ENCODE measurements at regions not wholly inside any gene's neighbourhood (a gene's known extent, or its start where the extent isn't known, plus 50 kb on each side); places are given as distances from the start of the nearest gene placed in this dataset.

DNA sequence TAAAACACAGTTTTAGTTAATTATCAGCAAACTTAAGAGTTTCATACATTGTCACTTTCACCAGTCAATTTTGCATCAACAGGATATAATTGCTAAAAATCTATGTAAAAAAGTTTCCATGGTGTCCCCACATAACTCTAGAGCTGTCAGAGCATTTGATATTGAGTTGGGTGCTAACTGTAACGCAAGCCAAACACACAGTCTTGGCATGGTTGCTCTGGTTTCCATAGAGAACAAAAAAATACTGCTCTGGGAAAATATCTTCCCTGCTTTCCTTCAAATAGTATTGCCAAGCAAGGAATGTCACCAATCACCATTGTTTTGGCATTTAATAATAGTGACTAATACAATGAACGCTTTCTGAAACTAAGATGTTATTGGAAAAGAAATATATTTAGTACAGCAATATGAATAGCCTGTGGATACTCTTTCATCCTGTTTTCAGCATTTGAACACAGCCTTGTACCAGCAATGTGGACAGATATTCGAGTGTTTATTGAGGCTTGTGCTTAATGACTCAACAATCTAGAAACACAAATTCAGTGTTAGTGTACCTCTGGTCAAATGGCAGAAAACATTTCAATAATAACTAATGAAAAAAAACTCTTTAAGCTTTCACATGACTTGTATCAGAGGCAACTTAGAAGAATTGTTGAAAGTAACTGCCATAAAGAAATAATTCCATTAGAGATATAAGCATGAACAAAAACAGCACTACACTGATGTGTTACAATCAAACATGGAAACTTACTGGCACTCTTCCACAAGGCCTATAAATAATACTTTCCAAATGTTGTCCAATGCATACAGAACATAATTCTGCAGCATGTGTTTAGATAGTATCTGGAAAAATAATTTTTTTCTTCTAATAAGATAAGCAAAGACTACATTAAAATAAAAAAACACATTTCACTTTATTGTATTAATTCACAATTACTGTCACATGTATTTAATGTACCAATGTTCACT is 1469.5 kb upstream of the CELF2 start:
- TF ChIP-seq GLIS3 (CRISPR knock-in tag; IDR thresholded peaks at IDR 0.05): no peak
- no peak for TF ChIP-seq ZFP3 (CRISPR knock-in tag; IDR thresholded peaks at IDR 0.05)
- no peak for TF ChIP-seq PPARA (CRISPR knock-in tag; IDR thresholded peaks at IDR 0.05; ENCODE audit: borderline replicate concordance)
- TF ChIP-seq, protein P1, sequence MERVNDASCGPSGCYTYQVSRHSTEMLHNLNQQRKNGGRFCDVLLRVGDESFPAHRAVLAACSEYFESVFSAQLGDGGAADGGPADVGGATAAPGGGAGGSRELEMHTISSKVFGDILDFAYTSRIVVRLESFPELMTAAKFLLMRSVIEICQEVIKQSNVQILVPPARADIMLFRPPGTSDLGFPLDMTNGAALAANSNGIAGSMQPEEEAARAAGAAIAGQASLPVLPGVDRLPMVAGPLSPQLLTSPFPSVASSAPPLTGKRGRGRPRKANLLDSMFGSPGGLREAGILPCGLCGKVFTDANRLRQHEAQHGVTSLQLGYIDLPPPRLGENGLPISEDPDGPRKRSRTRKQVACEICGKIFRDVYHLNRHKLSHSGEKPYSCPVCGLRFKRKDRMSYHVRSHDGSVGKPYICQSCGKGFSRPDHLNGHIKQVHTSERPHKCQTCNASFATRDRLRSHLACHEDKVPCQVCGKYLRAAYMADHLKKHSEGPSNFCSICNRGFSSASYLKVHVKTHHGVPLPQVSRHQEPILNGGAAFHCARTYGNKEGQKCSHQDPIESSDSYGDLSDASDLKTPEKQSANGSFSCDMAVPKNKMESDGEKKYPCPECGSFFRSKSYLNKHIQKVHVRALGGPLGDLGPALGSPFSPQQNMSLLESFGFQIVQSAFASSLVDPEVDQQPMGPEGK (CRISPR knock-in tag; IDR thresholded peaks at IDR 0.05; ENCODE audit: borderline replicate concordance): no peak
- TF ChIP-seq RARB (CRISPR knock-in tag; IDR thresholded peaks at IDR 0.05): no peak
- no peak for TF ChIP-seq ZC3H10 (CRISPR knock-in tag; IDR thresholded peaks at IDR 0.05)
- TF ChIP-seq, protein P2, sequence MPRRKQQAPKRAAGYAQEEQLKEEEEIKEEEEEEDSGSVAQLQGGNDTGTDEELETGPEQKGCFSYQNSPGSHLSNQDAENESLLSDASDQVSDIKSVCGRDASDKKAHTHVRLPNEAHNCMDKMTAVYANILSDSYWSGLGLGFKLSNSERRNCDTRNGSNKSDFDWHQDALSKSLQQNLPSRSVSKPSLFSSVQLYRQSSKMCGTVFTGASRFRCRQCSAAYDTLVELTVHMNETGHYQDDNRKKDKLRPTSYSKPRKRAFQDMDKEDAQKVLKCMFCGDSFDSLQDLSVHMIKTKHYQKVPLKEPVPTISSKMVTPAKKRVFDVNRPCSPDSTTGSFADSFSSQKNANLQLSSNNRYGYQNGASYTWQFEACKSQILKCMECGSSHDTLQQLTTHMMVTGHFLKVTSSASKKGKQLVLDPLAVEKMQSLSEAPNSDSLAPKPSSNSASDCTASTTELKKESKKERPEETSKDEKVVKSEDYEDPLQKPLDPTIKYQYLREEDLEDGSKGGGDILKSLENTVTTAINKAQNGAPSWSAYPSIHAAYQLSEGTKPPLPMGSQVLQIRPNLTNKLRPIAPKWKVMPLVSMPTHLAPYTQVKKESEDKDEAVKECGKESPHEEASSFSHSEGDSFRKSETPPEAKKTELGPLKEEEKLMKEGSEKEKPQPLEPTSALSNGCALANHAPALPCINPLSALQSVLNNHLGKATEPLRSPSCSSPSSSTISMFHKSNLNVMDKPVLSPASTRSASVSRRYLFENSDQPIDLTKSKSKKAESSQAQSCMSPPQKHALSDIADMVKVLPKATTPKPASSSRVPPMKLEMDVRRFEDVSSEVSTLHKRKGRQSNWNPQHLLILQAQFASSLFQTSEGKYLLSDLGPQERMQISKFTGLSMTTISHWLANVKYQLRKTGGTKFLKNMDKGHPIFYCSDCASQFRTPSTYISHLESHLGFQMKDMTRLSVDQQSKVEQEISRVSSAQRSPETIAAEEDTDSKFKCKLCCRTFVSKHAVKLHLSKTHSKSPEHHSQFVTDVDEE (CRISPR knock-in tag; IDR thresholded peaks at IDR 0.05): no peak
